ENCODE measurements at regions not wholly inside any gene's neighbourhood (a gene's known extent, or its start where the extent isn't known, plus 50 kb on each side); places are given as distances from the start of the nearest gene placed in this dataset.

- 85 to 87% methylated on average over 3 of the region's 3 CpGs for WGBS, 2 donors
- DNase-seq, result no peak
- Histone ChIP-seq H3K4me1 (peaks cover 0 to 12% (median 0%) of the 10 kb centered on the region in 9 donors), H3K4me3 (no peak overlapping the region), H3K27me3 (no peaks in the 10 kb centered on the region), H3K36me3 (no peaks in the 10 kb centered on the region), H3K9me3 (peaks cover 0 to 26% (median 0%) of the 10 kb centered on the region in 11 donors), H3K27ac (no peak overlapping the region)
- TF ChIP-seq CTCF (IDR thresholded peaks at IDR 0.05), result no peak
- ATAC-seq, result peak in 3 of 8 donors; percentile 30 to 61 (median 31)
- intact Hi-C loops (cut with DNase I), result no loop called here
These were observed 114.6 kb downstream of the NFKBIZ start for GRCh38 chr3:101963902-101964362.

GRCh38 chr3:101964861-101965260, 115.5 kb downstream of the NFKBIZ start:
- Histone ChIP-seq H3K27ac (no peak overlapping the region), H3K27me3 (no peaks in the 10 kb centered on the region), H3K4me3 (no peak overlapping the region), H3K36me3 (no peaks in the 10 kb centered on the region), H3K4me1 (peaks cover 0 to 12% (median 0%) of the 10 kb centered on the region in 9 donors), H3K9me3 (peaks cover 0 to 23% (median 0%) of the 10 kb centered on the region in 11 donors)
- no peak for TF ChIP-seq CTCF (IDR thresholded peaks at IDR 0.05)
- intact Hi-C loops (cut with DNase I), result no loop called here
- peak in 2 of 8 donors; percentile 41 to 49 for ATAC-seq
- WGBS, 2 donors, result 73 to 78% methylated on average over 4 of the region's 4 CpGs
- no peak for DNase-seq

GRCh38 chr3:101966226-101966625, 116.9 kb downstream of the NFKBIZ start:
- ATAC-seq (no peak), DNase-seq (no peak)
- TF ChIP-seq CTCF (IDR thresholded peaks at IDR 0.05), result no peak
- Histone ChIP-seq H3K27ac (no peak overlapping the region), H3K4me3 (no peak overlapping the region), H3K4me1 (peaks cover 0 to 12% (median 0%) of the 10 kb centered on the region in 9 donors), H3K36me3 (no peaks in the 10 kb centered on the region), H3K9me3 (peaks cover 0 to 9% (median 0%) of the 10 kb centered on the region in 11 donors), H3K27me3 (no peaks in the 10 kb centered on the region)
- intact Hi-C loops (cut with DNase I), result no loop called here
- 51 to 79% methylated on average over 1 of the region's 1 CpG for WGBS, 2 donors

- 94 to 96% methylated on average over 4 of the region's 4 CpGs for WGBS, 2 donors
- Histone ChIP-seq H3K27ac (no peak overlapping the region), H3K27me3 (no peaks in the 10 kb centered on the region), H3K36me3 (no peaks in the 10 kb centered on the region), H3K4me1 (peaks cover 0 to 7% (median 0%) of the 10 kb centered on the region in 9 donors), H3K9me3 (peaks cover 0 to 8% (median 0%) of the 10 kb centered on the region in 11 donors), H3K4me3 (no peak overlapping the region)
- TF ChIP-seq CTCF (IDR thresholded peaks at IDR 0.05), result no peak
- intact Hi-C loops (cut with DNase I), result no loop called here
- DNase-seq (no peak), ATAC-seq (no peak)
These were observed 120.9 kb downstream of the NFKBIZ start for GRCh38 chr3:101970212-101970611.
